Thymus (tissue), 11 donors: ENCODE measurements at regions not wholly inside any gene's neighbourhood (a gene's known extent, or its start where the extent isn't known, plus 50 kb on each side); places are given as distances from the start of the nearest gene placed in this dataset.

Experiments
- DNase-seq, 9 donors: peaks; one replicate each; pipeline ENCODE4 v3.0.0-alpha.2; 2013; ENCODE audit warnings: low spot score in 9 of 9, low read depth in 6 of 9, missing footprints in 1 of 9
- H3K27ac ChIP-seq, 2 donors: one replicate each; pipeline ENCODE4 v1.5.1; 2013; ENCODE audit warnings: control low read depth in 1 of 2, low read depth in 1 of 2, low read length in 1 of 2, mild to moderate bottlenecking in 1 of 2, moderate library complexity in 1 of 2
- H3K27me3 ChIP-seq, 2 donors: one replicate each; pipeline ENCODE4 v1.5.1; 2013; ENCODE audit warnings: low read length in 1 of 2; ENCODE audit not compliant: control insufficient read depth in 2 of 2, insufficient read depth in 1 of 2
- H3K36me3 ChIP-seq, 2 donors: one replicate each; pipeline ENCODE4 v1.5.1; 2013; ENCODE audit warnings: low read length in 1 of 2, mild to moderate bottlenecking in 1 of 2, moderate library complexity in 1 of 2; ENCODE audit not compliant: control insufficient read depth in 2 of 2, insufficient read depth in 2 of 2
- H3K4me1 ChIP-seq, 2 donors: one replicate each; pipeline ENCODE4 v1.5.1; 2013; ENCODE audit warnings: low read length in 2 of 2; ENCODE audit not compliant: control insufficient read depth in 2 of 2, insufficient read depth in 2 of 2
- H3K4me3 ChIP-seq, 2 donors: one replicate each; pipeline ENCODE4 v1.5.1; 2013; ENCODE audit warnings: low read length in 2 of 2, control low read depth in 1 of 2, mild to moderate bottlenecking in 1 of 2
- H3K9me3 ChIP-seq, 2 donors: one replicate each; pipeline ENCODE4 v1.5.1; 2013; ENCODE audit warnings: low read length in 1 of 2, mild to moderate bottlenecking in 1 of 2; ENCODE audit not compliant: control insufficient read depth in 2 of 2, insufficient read depth in 1 of 2
- WGBS: extraction: QIAGEN DNeasy Blood & Tissue Kit; methylation state at CpG from one replicate; pipeline ENCODE4 v1.1.7; 2013; 5-methylcytosine and 5-hydroxymethylcytosine counted together
- donor health status: healthy.

GRCh38 chr2:56613920-56614319 lies 430.1 kb downstream of the CCDC85A start:
- 97% methylated on average over 1 of the region's 1 CpG for WGBS
- no peaks in the 10 kb centered on the region for H3K36me3 ChIP-seq
- H3K27ac ChIP-seq: no peak overlapping the region
- H3K4me1 ChIP-seq: no peaks in the 10 kb centered on the region
- H3K27me3 ChIP-seq: no peaks in the 10 kb centered on the region
- H3K9me3 ChIP-seq: no peaks in the 10 kb centered on the region
- no peak for DNase-seq
- H3K4me3 ChIP-seq: no peak overlapping the region

GRCh38 chr2:56615760-56616159 lies 432.0 kb downstream of the CCDC85A start:
- Histone ChIP-seq H3K4me3 (no peak overlapping the region), H3K27me3 (no peaks in the 10 kb centered on the region), H3K9me3 (no peaks in the 10 kb centered on the region), H3K27ac (no peak overlapping the region), H3K4me1 (no peaks in the 10 kb centered on the region), H3K36me3 (no peaks in the 10 kb centered on the region)
- no peak for DNase-seq
- 95% methylated on average over 3 of the region's 3 CpGs for WGBS

- no peak for DNase-seq
- H3K9me3 ChIP-seq: no peaks in the 10 kb centered on the region
- H3K4me1 ChIP-seq: no peaks in the 10 kb centered on the region
- no peak overlapping the region for H3K27ac ChIP-seq
- H3K36me3 ChIP-seq: no peaks in the 10 kb centered on the region
- no peaks in the 10 kb centered on the region for H3K27me3 ChIP-seq
- WGBS: 95% methylated on average over 1 of the region's 1 CpG
- H3K4me3 ChIP-seq: no peak overlapping the region
These were observed 440.4 kb downstream of the CCDC85A start for GRCh38 chr2:56624181-56624580.

GRCh38 chr2:56626927-56627326 lies 443.1 kb downstream of the CCDC85A start:
- no peak for DNase-seq
- Histone ChIP-seq H3K27me3 (no peaks in the 10 kb centered on the region), H3K27ac (no peak overlapping the region), H3K4me3 (no peak overlapping the region), H3K36me3 (no peaks in the 10 kb centered on the region), H3K9me3 (no peaks in the 10 kb centered on the region), H3K4me1 (no peaks in the 10 kb centered on the region)
- 87% methylated on average over 3 of the region's 3 CpGs for WGBS

- DNase-seq: no peak
- Histone ChIP-seq H3K36me3 (no peaks in the 10 kb centered on the region), H3K9me3 (no peaks in the 10 kb centered on the region), H3K4me1 (no peaks in the 10 kb centered on the region), H3K27me3 (no peaks in the 10 kb centered on the region), H3K4me3 (no peak overlapping the region), H3K27ac (no peak overlapping the region)
- WGBS: 94% methylated on average over 2 of the region's 2 CpGs
These were observed 446.5 kb downstream of the CCDC85A start for GRCh38 chr2:56630286-56630685.

- H3K27ac ChIP-seq: no peak overlapping the region
- 72% methylated on average over 1 of the region's 1 CpG for WGBS
- DNase-seq: no peak
- no peaks in the 10 kb centered on the region for H3K27me3 ChIP-seq
- H3K4me3 ChIP-seq: no peak overlapping the region
- H3K4me1 ChIP-seq: no peaks in the 10 kb centered on the region
- no peaks in the 10 kb centered on the region for H3K9me3 ChIP-seq
- no peaks in the 10 kb centered on the region for H3K36me3 ChIP-seq
These were observed 464.2 kb downstream of the CCDC85A start for GRCh38 chr2:56647997-56648396.

- no peak for DNase-seq
- H3K4me1 ChIP-seq: no peaks in the 10 kb centered on the region
- WGBS: 90% methylated on average over 2 of the region's 2 CpGs
- H3K9me3 ChIP-seq: no peaks in the 10 kb centered on the region
- H3K27ac ChIP-seq: no peak overlapping the region
- no peaks in the 10 kb centered on the region for H3K27me3 ChIP-seq
- no peak overlapping the region for H3K4me3 ChIP-seq
- no peaks in the 10 kb centered on the region for H3K36me3 ChIP-seq
These were observed 465.0 kb downstream of the CCDC85A start for GRCh38 chr2:56648802-56649201.

- DNase-seq: no peak
- H3K4me3 ChIP-seq: no peak overlapping the region
- no peaks in the 10 kb centered on the region for H3K36me3 ChIP-seq
- no peak overlapping the region for H3K27ac ChIP-seq
- no peaks in the 10 kb centered on the region for H3K4me1 ChIP-seq
- H3K27me3 ChIP-seq: no peaks in the 10 kb centered on the region
- no peaks in the 10 kb centered on the region for H3K9me3 ChIP-seq
These were observed 471.1 kb downstream of the CCDC85A start for GRCh38 chr2:56654936-56655335.

- Histone ChIP-seq H3K36me3 (no peaks in the 10 kb centered on the region), H3K27me3 (no peaks in the 10 kb centered on the region), H3K4me1 (no peaks in the 10 kb centered on the region), H3K9me3 (no peaks in the 10 kb centered on the region), H3K4me3 (no peak overlapping the region), H3K27ac (no peak overlapping the region)
- no peak for DNase-seq
- WGBS: 99% methylated on average over 1 of the region's 1 CpG
These were observed 473.0 kb downstream of the CCDC85A start for GRCh38 chr2:56656826-56657225.

GRCh38 chr2:56666777-56667176 lies 483.0 kb downstream of the CCDC85A start:
- DNase-seq: no peak
- WGBS: 36% methylated on average over 2 of the region's 2 CpGs
- no peaks in the 10 kb centered on the region for H3K36me3 ChIP-seq
- no peak overlapping the region for H3K4me3 ChIP-seq
- no peaks in the 10 kb centered on the region for H3K27me3 ChIP-seq
- no peaks in the 10 kb centered on the region for H3K9me3 ChIP-seq
- H3K4me1 ChIP-seq: no peaks in the 10 kb centered on the region
- no peak overlapping the region for H3K27ac ChIP-seq
